Glutamatergic neuron (in vitro differentiated cells): ENCODE measurements at regions not wholly inside any gene's neighbourhood (a gene's known extent, or its start where the extent isn't known, plus 50 kb on each side); places are given as distances from the start of the nearest gene placed in this dataset.

ENCODE experiments used
- DNase-seq: peaks from one replicate; pipeline ENCODE4 v3.0.0; 2022
- H3K27ac Mint-ChIP-seq: one replicate; pipeline ENCODE4 v1.8.0; 2020; ENCODE audit warnings: mild to moderate bottlenecking, mixed read lengths, inconsistent platforms; ENCODE audit not compliant: unreplicated experiment
- H3K27me3 Mint-ChIP-seq: one replicate; pipeline ENCODE4 v1.8.0; 2020; ENCODE audit warnings: mild to moderate bottlenecking, moderate library complexity, mixed read lengths, inconsistent platforms; ENCODE audit not compliant: unreplicated experiment
- H3K36me3 Mint-ChIP-seq: one replicate; pipeline ENCODE4 v1.8.0; 2020; ENCODE audit warnings: mild to moderate bottlenecking, mixed read lengths, inconsistent platforms; ENCODE audit not compliant: unreplicated experiment
- H3K4me1 Mint-ChIP-seq: one replicate; pipeline ENCODE4 v1.8.0; 2020; ENCODE audit warnings: mild to moderate bottlenecking, low read depth, mixed read lengths, inconsistent platforms; ENCODE audit not compliant: unreplicated experiment
- H3K4me3 Mint-ChIP-seq: one replicate; pipeline ENCODE4 v1.8.0; 2020; ENCODE audit warnings: mild to moderate bottlenecking, mixed read lengths, inconsistent platforms; ENCODE audit not compliant: unreplicated experiment
- H3K9me3 Mint-ChIP-seq: one replicate; pipeline ENCODE4 v1.8.0; 2020; ENCODE audit warnings: mild to moderate bottlenecking, moderate library complexity, mixed read lengths, inconsistent platforms; ENCODE audit not compliant: unreplicated experiment
- TF ChIP-seq, protein P1 (sequence below): fragments of 200-600 bp; sonication (generic); IDR thresholded peaks from one replicate; pipeline ENCODE4 v1.5.0; 2021; ENCODE audit not compliant: partially characterized antibody, unreplicated experiment

DNA sequence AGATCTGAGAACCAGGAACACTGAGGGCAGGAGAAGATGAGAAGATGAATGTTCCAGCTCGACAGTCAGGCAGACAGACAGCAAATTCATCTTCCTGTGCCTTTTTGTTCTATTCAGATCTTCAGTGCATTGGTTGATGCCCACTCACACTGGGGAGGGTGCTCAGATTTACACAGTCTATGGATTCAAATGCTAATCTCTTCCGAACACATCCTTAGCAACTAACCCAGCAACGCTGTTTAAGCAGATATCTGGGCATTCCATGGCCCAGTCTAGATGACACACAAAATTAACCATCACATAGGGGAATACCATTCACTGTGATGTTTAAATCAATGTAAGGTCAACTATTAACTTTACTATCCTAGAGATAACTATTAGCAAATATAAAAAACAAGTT lies 571.9 kb downstream of the NYAP2 start:
- Mint-ChIP-seq H3K27me3 (peaks cover 1% of the 10 kb centered on the region), H3K4me3 (no peak overlapping the region), H3K9me3 (no peaks in the 10 kb centered on the region), H3K27ac (no peak overlapping the region), H3K36me3 (no peaks in the 10 kb centered on the region), H3K4me1 (no peaks in the 10 kb centered on the region)
- DNase-seq, result no peak
- TF ChIP-seq, protein P1, sequence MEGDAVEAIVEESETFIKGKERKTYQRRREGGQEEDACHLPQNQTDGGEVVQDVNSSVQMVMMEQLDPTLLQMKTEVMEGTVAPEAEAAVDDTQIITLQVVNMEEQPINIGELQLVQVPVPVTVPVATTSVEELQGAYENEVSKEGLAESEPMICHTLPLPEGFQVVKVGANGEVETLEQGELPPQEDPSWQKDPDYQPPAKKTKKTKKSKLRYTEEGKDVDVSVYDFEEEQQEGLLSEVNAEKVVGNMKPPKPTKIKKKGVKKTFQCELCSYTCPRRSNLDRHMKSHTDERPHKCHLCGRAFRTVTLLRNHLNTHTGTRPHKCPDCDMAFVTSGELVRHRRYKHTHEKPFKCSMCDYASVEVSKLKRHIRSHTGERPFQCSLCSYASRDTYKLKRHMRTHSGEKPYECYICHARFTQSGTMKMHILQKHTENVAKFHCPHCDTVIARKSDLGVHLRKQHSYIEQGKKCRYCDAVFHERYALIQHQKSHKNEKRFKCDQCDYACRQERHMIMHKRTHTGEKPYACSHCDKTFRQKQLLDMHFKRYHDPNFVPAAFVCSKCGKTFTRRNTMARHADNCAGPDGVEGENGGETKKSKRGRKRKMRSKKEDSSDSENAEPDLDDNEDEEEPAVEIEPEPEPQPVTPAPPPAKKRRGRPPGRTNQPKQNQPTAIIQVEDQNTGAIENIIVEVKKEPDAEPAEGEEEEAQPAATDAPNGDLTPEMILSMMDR, result no peak

DNA sequence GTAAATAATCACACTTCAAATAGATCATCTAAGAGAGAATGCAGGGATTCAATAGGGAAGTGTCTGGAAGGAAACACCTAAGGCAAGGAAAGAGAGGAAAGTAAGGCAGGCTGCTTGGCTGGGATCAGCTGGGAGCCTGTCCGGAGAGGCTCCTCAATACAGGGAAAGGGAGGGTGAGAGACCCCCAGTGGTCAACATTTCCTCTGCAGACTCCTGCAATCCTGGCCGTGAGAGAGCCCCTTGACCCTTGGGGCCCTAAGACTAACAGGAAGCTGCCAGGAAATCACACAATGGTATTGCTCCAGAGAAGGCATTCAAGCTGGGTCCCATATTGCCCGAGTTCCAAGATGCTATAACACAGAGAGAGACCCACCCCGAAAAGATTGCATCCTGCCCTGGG lies 549.4 kb downstream of the NYAP2 start:
- Mint-ChIP-seq H3K27ac (no peak overlapping the region), H3K9me3 (peaks cover 3% of the 10 kb centered on the region), H3K27me3 (no peaks in the 10 kb centered on the region), H3K4me1 (no peaks in the 10 kb centered on the region), H3K36me3 (peaks cover 10% of the 10 kb centered on the region), H3K4me3 (no peak overlapping the region)
- TF ChIP-seq, protein P1, result no peak
- no peak for DNase-seq

DNA sequence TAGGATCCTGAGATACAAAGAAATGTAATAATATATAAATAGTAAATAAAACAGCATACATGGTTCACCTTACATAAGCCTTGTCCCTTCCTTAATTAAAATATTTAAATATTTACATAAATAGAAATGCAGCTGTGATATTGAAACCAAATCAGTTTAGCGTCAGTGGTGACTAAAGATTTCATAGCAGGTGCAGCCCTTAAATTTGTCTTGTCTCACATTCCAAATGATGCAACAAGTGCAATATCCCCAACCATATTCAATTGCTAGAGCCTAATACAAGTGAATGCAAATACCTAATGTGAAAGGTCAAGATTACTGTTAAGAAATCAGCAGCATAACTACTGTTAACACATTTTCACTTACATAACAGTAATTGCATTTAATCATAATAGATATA lies 539.5 kb downstream of the NYAP2 start:
- H3K27ac Mint-ChIP-seq, result no peak overlapping the region
- no peak overlapping the region for H3K4me3 Mint-ChIP-seq
- TF ChIP-seq, protein P1, result no peak
- no peaks in the 10 kb centered on the region for H3K9me3 Mint-ChIP-seq
- H3K36me3 Mint-ChIP-seq, result no peaks in the 10 kb centered on the region
- H3K27me3 Mint-ChIP-seq, result no peaks in the 10 kb centered on the region
- no peak for DNase-seq
- no peaks in the 10 kb centered on the region for H3K4me1 Mint-ChIP-seq

DNA sequence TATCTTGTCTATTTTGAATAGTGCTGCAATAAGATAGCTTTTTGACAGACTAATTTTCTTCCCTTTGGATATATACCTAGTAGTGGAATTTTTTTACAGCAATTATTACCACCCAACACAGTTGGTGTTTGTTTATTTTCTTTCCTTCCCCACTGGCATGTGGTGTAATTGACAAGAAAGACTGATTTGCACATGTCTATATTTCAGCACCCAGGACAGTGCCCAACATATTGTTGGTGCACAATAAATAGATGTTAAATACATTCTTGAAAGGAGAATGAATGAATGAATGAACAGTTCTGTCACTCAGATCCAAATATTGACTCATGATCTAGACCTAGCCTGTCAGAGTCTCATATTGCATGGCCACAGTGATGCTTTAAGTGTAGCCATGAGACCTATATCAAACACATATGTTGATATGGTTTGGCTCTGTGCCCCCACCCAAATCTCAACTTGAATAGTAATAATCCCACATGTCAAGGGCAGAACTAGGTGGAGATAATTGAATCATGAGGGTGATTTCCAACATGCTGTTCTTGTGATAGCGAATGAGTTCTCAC lies 538.2 kb downstream of the NYAP2 start:
- Mint-ChIP-seq H3K4me3 (no peak overlapping the region), H3K27ac (no peak overlapping the region), H3K36me3 (no peaks in the 10 kb centered on the region), H3K4me1 (no peaks in the 10 kb centered on the region), H3K9me3 (no peaks in the 10 kb centered on the region), H3K27me3 (no peaks in the 10 kb centered on the region)
- TF ChIP-seq, protein P1, result no peak
- DNase-seq, result no peak

DNA sequence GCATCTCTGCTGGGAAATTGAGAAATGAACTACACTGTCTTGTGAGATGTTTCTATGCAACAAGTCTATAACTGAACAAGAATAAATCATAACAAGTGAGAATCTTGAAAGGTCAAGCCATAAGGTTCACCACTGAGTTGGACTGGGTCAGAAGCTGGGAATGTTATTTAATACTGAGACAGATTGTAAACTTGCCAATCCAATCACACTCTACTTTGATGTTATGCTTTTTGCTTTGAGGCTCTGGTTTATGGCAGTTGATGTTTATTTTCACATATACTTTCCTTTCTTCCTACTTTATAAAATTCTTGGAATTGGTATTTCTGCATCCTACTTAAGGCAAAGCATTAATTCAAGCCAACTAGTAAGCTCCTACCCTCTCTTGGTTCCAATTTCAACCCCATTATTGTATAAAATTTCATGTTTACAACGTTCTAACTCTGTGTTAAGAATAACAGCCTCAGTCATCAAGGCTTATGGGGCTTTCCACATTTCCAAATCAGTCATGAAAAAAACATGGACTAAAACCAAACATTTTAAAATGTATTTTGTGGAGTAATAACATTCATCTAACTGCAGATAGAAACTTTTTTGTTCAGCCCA lies 533.4 kb downstream of the NYAP2 start:
- Mint-ChIP-seq H3K4me3 (no peak overlapping the region), H3K27me3 (no peaks in the 10 kb centered on the region), H3K36me3 (no peaks in the 10 kb centered on the region), H3K27ac (no peak overlapping the region), H3K4me1 (no peaks in the 10 kb centered on the region), H3K9me3 (no peaks in the 10 kb centered on the region)
- DNase-seq, result no peak
- TF ChIP-seq, protein P1, result no peak
